ENCODE measurements at regions not wholly inside any gene's neighbourhood (a gene's known extent, or its start where the extent isn't known, plus 50 kb on each side); places are given as distances from the start of the nearest gene placed in this dataset.

- Histone ChIP-seq H2BK120ac (ENCODE audit: low read depth, low read length) (no peak overlapping the region), H4K91ac (ENCODE audit: low read length) (peak overlapping the region; percentile 76), H3K14ac (ENCODE audit: low read length in 2 of 2) (no peak overlapping the region), H3K4me3 (ENCODE audit: insufficient read depth in 1 of 2, low read depth in 1 of 2, low read length in 2 of 2) (no peak overlapping the region), H2AK5ac (ENCODE audit: low read length, severe bottlenecking) (no peak overlapping the region), H3K27me3 (ENCODE audit: control insufficient read depth in 1 of 2, insufficient read depth in 1 of 2, low read length in 2 of 2) (no peaks in the 10 kb centered on the region), H2BK15ac (ENCODE audit: low read depth, poor library complexity, severe bottlenecking) (no peak overlapping the region), H2BK12ac (ENCODE audit: low read length in 2 of 2) (peak overlapping the region; percentile 23 to 81), H3K9me3 (ENCODE audit: control insufficient read depth, low read length) (no peaks in the 10 kb centered on the region), H4K8ac (ENCODE audit: low read length) (peak overlapping the region; percentile 86), H3K36me3 (ENCODE audit: control insufficient read depth in 1 of 2, insufficient read depth in 2 of 2, low read depth in 1 of 2, low read length in 2 of 2) (no peaks in the 10 kb centered on the region), H3K4me2 (ENCODE audit: low read length, poor library complexity, severe bottlenecking) (no peak overlapping the region), H3K4ac (ENCODE audit: low read depth in 1 of 2, low read length in 2 of 2) (no peak overlapping the region), H3K27ac (ENCODE audit: low read length, poor library complexity, severe bottlenecking) (no peak overlapping the region), H3K23ac (ENCODE audit: low read length in 2 of 2) (no peak overlapping the region), H3K79me1 (replicated peaks; ENCODE audit: low read length, poor library complexity, severe bottlenecking) (no peaks in the 10 kb centered on the region), H3K4me1 (ENCODE audit: control insufficient read depth, insufficient read depth, low read depth, low read length) (no peaks in the 10 kb centered on the region), H3K9ac (ENCODE audit: low read length) (no peak overlapping the region), H2AFZ (ENCODE audit: low read depth, low read length) (no peak overlapping the region), H2BK5ac (ENCODE audit: low read depth, low read length, poor library complexity, severe bottlenecking) (no peak overlapping the region), H3K18ac (ENCODE audit: low read depth in 1 of 2, low read length in 2 of 2) (peak overlapping the region in 1 of 2 experiments; percentile 57)
- peak; percentile 70 for DNase-seq
- 49% methylated on average over 2 of the region's 4 CpGs for WGBS
Observed at GRCh38 chr13:37476874-37477273, 121.7 kb downstream of the POSTN start.

GRCh38 chr13:37475966-37476365, 122.6 kb downstream of the POSTN start:
- Histone ChIP-seq H3K4ac (ENCODE audit: low read depth in 1 of 2, low read length in 2 of 2) (no peak overlapping the region), H3K23ac (ENCODE audit: low read length in 2 of 2) (no peak overlapping the region), H3K79me1 (replicated peaks; ENCODE audit: low read length, poor library complexity, severe bottlenecking) (no peaks in the 10 kb centered on the region), H3K27ac (ENCODE audit: low read length, poor library complexity, severe bottlenecking) (no peak overlapping the region), H4K91ac (ENCODE audit: low read length) (no peak overlapping the region), H2BK120ac (ENCODE audit: low read depth, low read length) (no peak overlapping the region), H3K18ac (ENCODE audit: low read depth in 1 of 2, low read length in 2 of 2) (no peak overlapping the region), H3K14ac (ENCODE audit: low read length in 2 of 2) (no peak overlapping the region), H2BK15ac (ENCODE audit: low read depth, poor library complexity, severe bottlenecking) (no peak overlapping the region), H2BK12ac (ENCODE audit: low read length in 2 of 2) (no peak overlapping the region), H3K9me3 (ENCODE audit: control insufficient read depth, low read length) (no peaks in the 10 kb centered on the region), H3K4me1 (ENCODE audit: control insufficient read depth, insufficient read depth, low read depth, low read length) (no peaks in the 10 kb centered on the region), H2AK5ac (ENCODE audit: low read length, severe bottlenecking) (no peak overlapping the region), H4K8ac (ENCODE audit: low read length) (no peak overlapping the region), H3K4me3 (ENCODE audit: insufficient read depth in 1 of 2, low read depth in 1 of 2, low read length in 2 of 2) (no peak overlapping the region), H3K27me3 (ENCODE audit: control insufficient read depth in 1 of 2, insufficient read depth in 1 of 2, low read length in 2 of 2) (no peaks in the 10 kb centered on the region), H3K36me3 (ENCODE audit: control insufficient read depth in 1 of 2, insufficient read depth in 2 of 2, low read depth in 1 of 2, low read length in 2 of 2) (no peaks in the 10 kb centered on the region), H3K4me2 (ENCODE audit: low read length, poor library complexity, severe bottlenecking) (no peak overlapping the region), H3K9ac (ENCODE audit: low read length) (no peak overlapping the region), H2AFZ (ENCODE audit: low read depth, low read length) (no peak overlapping the region), H2BK5ac (ENCODE audit: low read depth, low read length, poor library complexity, severe bottlenecking) (no peak overlapping the region)
- peak; percentile 40 for DNase-seq
- WGBS, result no CpG with 5 or more reads among the region's 1 CpG

GRCh38 chr13:37475151-37475550, 123.4 kb downstream of the POSTN start:
- Histone ChIP-seq H3K4me3 (ENCODE audit: insufficient read depth in 1 of 2, low read depth in 1 of 2, low read length in 2 of 2) (no peak overlapping the region), H2BK120ac (ENCODE audit: low read depth, low read length) (peak overlapping the region; percentile 77), H3K36me3 (ENCODE audit: control insufficient read depth in 1 of 2, insufficient read depth in 2 of 2, low read depth in 1 of 2, low read length in 2 of 2) (no peaks in the 10 kb centered on the region), H3K23ac (ENCODE audit: low read length in 2 of 2) (no peak overlapping the region), H3K79me1 (replicated peaks; ENCODE audit: low read length, poor library complexity, severe bottlenecking) (no peaks in the 10 kb centered on the region), H4K91ac (ENCODE audit: low read length) (no peak overlapping the region), H3K27ac (ENCODE audit: low read length, poor library complexity, severe bottlenecking) (no peak overlapping the region), H2BK5ac (ENCODE audit: low read depth, low read length, poor library complexity, severe bottlenecking) (no peak overlapping the region), H4K8ac (ENCODE audit: low read length) (no peak overlapping the region), H3K9ac (ENCODE audit: low read length) (no peak overlapping the region), H3K4me1 (ENCODE audit: control insufficient read depth, insufficient read depth, low read depth, low read length) (no peaks in the 10 kb centered on the region), H3K4ac (ENCODE audit: low read depth in 1 of 2, low read length in 2 of 2) (no peak overlapping the region), H2BK15ac (ENCODE audit: low read depth, poor library complexity, severe bottlenecking) (no peak overlapping the region), H3K9me3 (ENCODE audit: control insufficient read depth, low read length) (no peaks in the 10 kb centered on the region), H3K4me2 (ENCODE audit: low read length, poor library complexity, severe bottlenecking) (no peak overlapping the region), H3K14ac (ENCODE audit: low read length in 2 of 2) (no peak overlapping the region), H2BK12ac (ENCODE audit: low read length in 2 of 2) (no peak overlapping the region), H2AFZ (ENCODE audit: low read depth, low read length) (no peak overlapping the region), H2AK5ac (ENCODE audit: low read length, severe bottlenecking) (no peak overlapping the region), H3K18ac (ENCODE audit: low read depth in 1 of 2, low read length in 2 of 2) (no peak overlapping the region), H3K27me3 (ENCODE audit: control insufficient read depth in 1 of 2, insufficient read depth in 1 of 2, low read length in 2 of 2) (no peaks in the 10 kb centered on the region)
- peak; percentile 51 for DNase-seq
- WGBS, result 35% methylated on average over 2 of the region's 2 CpGs

- Histone ChIP-seq H2BK5ac (ENCODE audit: low read depth, low read length, poor library complexity, severe bottlenecking) (no peak overlapping the region), H2BK12ac (ENCODE audit: low read length in 2 of 2) (no peak overlapping the region), H3K79me1 (replicated peaks; ENCODE audit: low read length, poor library complexity, severe bottlenecking) (no peaks in the 10 kb centered on the region), H2AFZ (ENCODE audit: low read depth, low read length) (no peak overlapping the region), H2BK15ac (ENCODE audit: low read depth, poor library complexity, severe bottlenecking) (no peak overlapping the region), H3K4me3 (ENCODE audit: insufficient read depth in 1 of 2, low read depth in 1 of 2, low read length in 2 of 2) (no peak overlapping the region), H4K8ac (ENCODE audit: low read length) (peak overlapping the region; percentile 19), H2AK5ac (ENCODE audit: low read length, severe bottlenecking) (no peak overlapping the region), H4K91ac (ENCODE audit: low read length) (no peak overlapping the region), H3K36me3 (ENCODE audit: control insufficient read depth in 1 of 2, insufficient read depth in 2 of 2, low read depth in 1 of 2, low read length in 2 of 2) (no peaks in the 10 kb centered on the region), H3K27ac (ENCODE audit: low read length, poor library complexity, severe bottlenecking) (no peak overlapping the region), H3K9me3 (ENCODE audit: control insufficient read depth, low read length) (no peaks in the 10 kb centered on the region), H3K4me1 (ENCODE audit: control insufficient read depth, insufficient read depth, low read depth, low read length) (no peaks in the 10 kb centered on the region), H3K18ac (ENCODE audit: low read depth in 1 of 2, low read length in 2 of 2) (no peak overlapping the region), H2BK120ac (ENCODE audit: low read depth, low read length) (no peak overlapping the region), H3K9ac (ENCODE audit: low read length) (no peak overlapping the region), H3K14ac (ENCODE audit: low read length in 2 of 2) (no peak overlapping the region), H3K23ac (ENCODE audit: low read length in 2 of 2) (no peak overlapping the region), H3K4me2 (ENCODE audit: low read length, poor library complexity, severe bottlenecking) (no peak overlapping the region), H3K4ac (ENCODE audit: low read depth in 1 of 2, low read length in 2 of 2) (no peak overlapping the region), H3K27me3 (ENCODE audit: control insufficient read depth in 1 of 2, insufficient read depth in 1 of 2, low read length in 2 of 2) (no peaks in the 10 kb centered on the region)
- DNase-seq, result no peak
- 95% methylated on average over 2 of the region's 5 CpGs for WGBS
Observed at GRCh38 chr13:37473035-37473434, 125.5 kb downstream of the POSTN start.
